ENCODE measurements at regions not wholly inside any gene's neighbourhood (a gene's known extent, or its start where the extent isn't known, plus 50 kb on each side); places are given as distances from the start of the nearest gene placed in this dataset.

- Histone ChIP-seq H3K23ac (ENCODE audit: insufficient read length, low read depth, low read length) (no peak overlapping the region), H2BK20ac (ENCODE audit: low read depth, low read length, poor library complexity, severe bottlenecking) (no peak overlapping the region), H4K20me1 (ENCODE audit: control insufficient read depth, insufficient read depth, insufficient read length) (no peaks in the 10 kb centered on the region), H2AK5ac (ENCODE audit: insufficient read length, low read length) (no peak overlapping the region), H3K14ac (ENCODE audit: insufficient read depth, low read length) (no peak overlapping the region), H4K91ac (ENCODE audit: insufficient read length, low read depth, low read length) (no peak overlapping the region), H3T11ph (ENCODE audit: low read length) (no peak overlapping the region), H2BK12ac (ENCODE audit: insufficient read length, low read depth, low read length) (no peak overlapping the region), H4K8ac (replicated peaks; ENCODE audit: insufficient read length, low read depth, low read length) (no peak overlapping the region), H3K4me2 (ENCODE audit: insufficient read depth, insufficient read length, low read length) (no peak overlapping the region), H2BK5ac (ENCODE audit: insufficient read length, low read length) (no peak overlapping the region), H3K27me3 (ENCODE audit: insufficient read depth, low read length) (no peaks in the 10 kb centered on the region), H2BK120ac (ENCODE audit: low read depth, low read length, poor library complexity, severe bottlenecking) (no peak overlapping the region), H3K4ac (ENCODE audit: low read depth, low read length) (no peak overlapping the region), H3K27ac (ENCODE audit: insufficient read length, low read depth, low read length) (no peak overlapping the region), H3K56ac (ENCODE audit: insufficient read length, low read depth, low read length) (no peak overlapping the region), H3K23me2 (ENCODE audit: insufficient read length, low read depth, low read length, poor library complexity, severe bottlenecking) (no peaks in the 10 kb centered on the region), H3K9ac (ENCODE audit: extremely low read depth, insufficient read length, low read length) (no peak overlapping the region), H3K18ac (ENCODE audit: insufficient read length, low read depth, low read length) (no peak overlapping the region), H3K79me2 (ENCODE audit: insufficient read depth, low read length) (no peaks in the 10 kb centered on the region), H3K79me1 (ENCODE audit: insufficient read depth, low read depth, low read length, poor library complexity, severe bottlenecking) (no peaks in the 10 kb centered on the region), H2AFZ (ENCODE audit: low read length) (no peak overlapping the region), H3K9me3 (ENCODE audit: control insufficient read depth, low read depth, low read length) (no peaks in the 10 kb centered on the region), H2BK15ac (ENCODE audit: low read depth, low read length) (no peak overlapping the region), H4K5ac (ENCODE audit: insufficient read length, low read depth, low read length) (no peak overlapping the region), H3K4me1 (ENCODE audit: insufficient read depth, low read length) (no peaks in the 10 kb centered on the region)
- DNase-seq = no peak
- TF ChIP-seq, protein P1, sequence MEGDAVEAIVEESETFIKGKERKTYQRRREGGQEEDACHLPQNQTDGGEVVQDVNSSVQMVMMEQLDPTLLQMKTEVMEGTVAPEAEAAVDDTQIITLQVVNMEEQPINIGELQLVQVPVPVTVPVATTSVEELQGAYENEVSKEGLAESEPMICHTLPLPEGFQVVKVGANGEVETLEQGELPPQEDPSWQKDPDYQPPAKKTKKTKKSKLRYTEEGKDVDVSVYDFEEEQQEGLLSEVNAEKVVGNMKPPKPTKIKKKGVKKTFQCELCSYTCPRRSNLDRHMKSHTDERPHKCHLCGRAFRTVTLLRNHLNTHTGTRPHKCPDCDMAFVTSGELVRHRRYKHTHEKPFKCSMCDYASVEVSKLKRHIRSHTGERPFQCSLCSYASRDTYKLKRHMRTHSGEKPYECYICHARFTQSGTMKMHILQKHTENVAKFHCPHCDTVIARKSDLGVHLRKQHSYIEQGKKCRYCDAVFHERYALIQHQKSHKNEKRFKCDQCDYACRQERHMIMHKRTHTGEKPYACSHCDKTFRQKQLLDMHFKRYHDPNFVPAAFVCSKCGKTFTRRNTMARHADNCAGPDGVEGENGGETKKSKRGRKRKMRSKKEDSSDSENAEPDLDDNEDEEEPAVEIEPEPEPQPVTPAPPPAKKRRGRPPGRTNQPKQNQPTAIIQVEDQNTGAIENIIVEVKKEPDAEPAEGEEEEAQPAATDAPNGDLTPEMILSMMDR (conservative IDR thresholded peaks at IDR 0.05) = no peak
- Mint-ChIP-seq H3K4me3 (no peak overlapping the region), H3K4me1 (peaks cover 2 to 4% of the 10 kb centered on the region in 2 experiments; a peak in 2 of 4 replicates), H3K27me3 (ENCODE audit: low read depth) (no peaks in the 10 kb centered on the region), H3K9me3 (no peaks in the 10 kb centered on the region), H3K27ac (no peak overlapping the region), H3K36me3 (ENCODE audit: insufficient read depth in 1 of 3, low read depth in 3 of 3) (no peaks in the 10 kb centered on the region)
These were observed 1176.0 kb upstream of the ALCAM start for GRCh38 chr3:104190681-104191080.
